OCI-LY1 (cell line): ENCODE measurements at regions not wholly inside any gene's neighbourhood (a gene's known extent, or its start where the extent isn't known, plus 50 kb on each side); places are given as distances from the start of the nearest gene placed in this dataset.

Experiments
- CTCF ChIP-seq: fragments of 200-600 bp; sonication (generic), shearing (Covaris generic); IDR thresholded peaks from 2 replicates; pipeline ENCODE4 v1.5.1; 2017; ENCODE audit warnings: mild to moderate bottlenecking, antibody characterized with exemption, low read length, moderate library complexity, mixed read lengths
- EZH2 ChIP-seq: fragments of 200-600 bp; sonication (generic), shearing (Covaris generic); IDR thresholded peaks from 2 replicates; pipeline ENCODE4 v1.8.0; 2017; ENCODE audit warnings: borderline replicate concordance, mixed run types, mild to moderate bottlenecking, antibody characterized with exemption, low read length, moderate library complexity, mixed read lengths

- TF ChIP-seq CTCF, result no peak
- no peak for TF ChIP-seq EZH2
Observed at GRCh38 chr5:143572671-143573070, 169.2 kb upstream of the NR3C1 start.
